ENCODE measurements at regions not wholly inside any gene's neighbourhood (a gene's known extent, or its start where the extent isn't known, plus 50 kb on each side); places are given as distances from the start of the nearest gene placed in this dataset.
"Not testable (repeated sequence)": the region's sequence is repeated elsewhere in the genome, so short reads cannot be mapped to it uniquely, and the experiment has no call there.

DNA sequence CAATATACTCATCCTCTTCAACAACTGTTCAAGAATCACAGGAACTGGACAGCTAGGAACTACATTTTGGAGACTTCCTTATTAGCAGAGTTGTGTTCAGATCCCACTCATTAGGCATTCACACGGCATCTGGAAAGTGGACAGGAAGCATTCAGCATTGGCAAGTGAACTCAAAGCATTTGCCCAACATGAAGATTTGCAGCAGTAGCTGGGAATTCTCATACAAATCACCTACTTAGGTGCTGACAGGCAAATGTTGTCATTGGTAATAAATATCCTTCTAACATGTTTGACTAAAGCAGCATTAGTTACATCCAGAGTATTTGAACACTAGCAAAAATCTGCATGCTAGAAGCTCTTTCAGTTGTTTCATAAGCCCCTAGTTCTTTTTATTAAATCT, 350.8 kb downstream of the PTH2R start:
- no peaks in the 10 kb centered on the region for H3K36me3 Mint-ChIP-seq (ENCODE audit: insufficient read depth, unreplicated experiment)
- TF ChIP-seq CTCF (IDR thresholded peaks at IDR 0.05; ENCODE audit: insufficient read depth in 1 of 2, low read depth in 1 of 2, low read length in 1 of 2, severe bottlenecking in 1 of 2, unreplicated experiment in 1 of 2), result no peak
- Histone ChIP-seq H3K27me3 (replicated peaks; ENCODE audit: control insufficient read depth, insufficient read depth, low read length) (no peaks in the 10 kb centered on the region), H3K4me1 (no peaks in the 10 kb centered on the region), H3K4me3 (ENCODE audit: low read depth, low read length) (no peak overlapping the region), H3K36me3 (ENCODE audit: control insufficient read depth, insufficient read depth, low read length) (no peaks in the 10 kb centered on the region), H3K9me3 (no peaks in the 10 kb centered on the region)
- POLR2A ChIA-PET, result no interaction called here
- H3K27me3 Mint-ChIP-seq (ENCODE audit: insufficient read depth, unreplicated experiment), result no peaks in the 10 kb centered on the region
- DNase-seq, result no peak
- peaks cover 21% of the 10 kb centered on the region for H3K9me3 Mint-ChIP-seq (ENCODE audit: unreplicated experiment)
- no TSS peak for BruUV-seq (replicated peaks)
- H3K4me1 Mint-ChIP-seq (ENCODE audit: low read depth, unreplicated experiment), result no peaks in the 10 kb centered on the region
- no peak overlapping the region for H3K4me3 Mint-ChIP-seq (ENCODE audit: unreplicated experiment)
- no peak overlapping the region for H3K27ac Mint-ChIP-seq (ENCODE audit: unreplicated experiment)
- CTCF ChIA-PET, result no interaction called here
- intact Hi-C loops (cut with micrococcal nuclease; ENCODE audit: unreplicated experiment), result no loop called here

DNA sequence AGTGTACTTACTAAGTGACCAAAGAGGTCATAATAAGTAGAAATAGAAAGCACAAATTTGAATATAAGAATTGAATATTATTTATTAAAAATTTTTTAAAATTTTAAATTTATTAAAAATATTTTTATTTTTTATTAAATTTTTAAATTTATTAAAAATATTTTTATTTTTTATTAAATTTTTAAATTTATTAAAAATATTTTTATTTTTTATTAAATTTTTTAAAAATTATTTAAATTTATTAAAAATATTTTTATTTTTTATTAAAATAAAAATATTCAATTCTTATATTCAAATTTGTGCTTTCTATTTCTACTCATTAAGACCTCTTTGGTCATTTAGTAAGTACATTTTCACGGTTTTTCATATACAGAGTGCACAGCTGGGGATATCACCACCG, 366.5 kb downstream of the PTH2R start:
- H3K4me3 ChIP-seq (ENCODE audit: low read depth, low read length); H3K36me3 ChIP-seq (ENCODE audit: control insufficient read depth, insufficient read depth, low read length); H3K36me3 Mint-ChIP-seq (ENCODE audit: insufficient read depth, unreplicated experiment); H3K4me3 Mint-ChIP-seq (ENCODE audit: unreplicated experiment); H3K4me1 Mint-ChIP-seq (ENCODE audit: low read depth, unreplicated experiment); POLR2A ChIA-PET; H3K9me3 Mint-ChIP-seq (ENCODE audit: unreplicated experiment); H3K27me3 Mint-ChIP-seq (ENCODE audit: insufficient read depth, unreplicated experiment); intact Hi-C loops (cut with micrococcal nuclease; ENCODE audit: unreplicated experiment); BruUV-seq (replicated peaks); CTCF ChIA-PET; H3K27me3 ChIP-seq (replicated peaks; ENCODE audit: control insufficient read depth, insufficient read depth, low read length); H3K4me1 ChIP-seq; H3K27ac Mint-ChIP-seq (ENCODE audit: unreplicated experiment); DNase-seq; H3K9me3 ChIP-seq: not testable (repeated sequence)

GRCh38 chr2:208781166-208781565, 374.6 kb downstream of the PTH2R start:
- Mint-ChIP-seq H3K4me3 (ENCODE audit: unreplicated experiment) (no peak overlapping the region), H3K36me3 (ENCODE audit: insufficient read depth, unreplicated experiment) (no peaks in the 10 kb centered on the region), H3K4me1 (ENCODE audit: low read depth, unreplicated experiment) (no peaks in the 10 kb centered on the region), H3K27me3 (ENCODE audit: insufficient read depth, unreplicated experiment) (no peaks in the 10 kb centered on the region), H3K9me3 (ENCODE audit: unreplicated experiment) (no peaks in the 10 kb centered on the region), H3K27ac (ENCODE audit: unreplicated experiment) (no peak overlapping the region)
- no peak for DNase-seq
- ChIA-PET POLR2A (no interaction called here), CTCF (no interaction called here)
- no peak for TF ChIP-seq CTCF (IDR thresholded peaks at IDR 0.05; ENCODE audit: insufficient read depth in 1 of 2, low read depth in 1 of 2, low read length in 1 of 2, severe bottlenecking in 1 of 2, unreplicated experiment in 1 of 2)
- BruUV-seq (replicated peaks), result no TSS peak
- Histone ChIP-seq H3K4me1 (no peaks in the 10 kb centered on the region), H3K9me3 (no peaks in the 10 kb centered on the region), H3K4me3 (ENCODE audit: low read depth, low read length) (no peak overlapping the region), H3K27me3 (replicated peaks; ENCODE audit: control insufficient read depth, insufficient read depth, low read length) (no peaks in the 10 kb centered on the region), H3K36me3 (ENCODE audit: control insufficient read depth, insufficient read depth, low read length) (no peaks in the 10 kb centered on the region)
- intact Hi-C loops (cut with micrococcal nuclease; ENCODE audit: unreplicated experiment), result loop anchor here (5.0 kb wide), 1 partner anchor 384 kb away; no protein-coding TSS in a partner anchor

GRCh38 chr2:208782097-208782496, 375.5 kb downstream of the PTH2R start:
- Mint-ChIP-seq H3K4me3 (ENCODE audit: unreplicated experiment) (no peak overlapping the region), H3K27ac (ENCODE audit: unreplicated experiment) (no peak overlapping the region), H3K36me3 (ENCODE audit: insufficient read depth, unreplicated experiment) (no peaks in the 10 kb centered on the region), H3K9me3 (ENCODE audit: unreplicated experiment) (peaks cover 4% of the 10 kb centered on the region), H3K4me1 (ENCODE audit: low read depth, unreplicated experiment) (no peaks in the 10 kb centered on the region), H3K27me3 (ENCODE audit: insufficient read depth, unreplicated experiment) (no peaks in the 10 kb centered on the region)
- Histone ChIP-seq H3K9me3 (no peaks in the 10 kb centered on the region), H3K4me3 (ENCODE audit: low read depth, low read length) (no peak overlapping the region), H3K4me1 (no peaks in the 10 kb centered on the region), H3K36me3 (ENCODE audit: control insufficient read depth, insufficient read depth, low read length) (no peaks in the 10 kb centered on the region), H3K27me3 (replicated peaks; ENCODE audit: control insufficient read depth, insufficient read depth, low read length) (no peaks in the 10 kb centered on the region)
- no TSS peak for BruUV-seq (replicated peaks)
- no peak for DNase-seq
- intact Hi-C loops (cut with micrococcal nuclease; ENCODE audit: unreplicated experiment), result loop anchor here (5.0 kb wide), 1 partner anchor 385 kb away; no protein-coding TSS in a partner anchor
- TF ChIP-seq CTCF (IDR thresholded peaks at IDR 0.05; ENCODE audit: insufficient read depth in 1 of 2, low read depth in 1 of 2, low read length in 1 of 2, severe bottlenecking in 1 of 2, unreplicated experiment in 1 of 2), result no peak
- ChIA-PET CTCF (no interaction called here), POLR2A (no interaction called here)
